GM12878 (cell line): ENCODE measurements at regions not wholly inside any gene's neighbourhood (a gene's known extent, or its start where the extent isn't known, plus 50 kb on each side); places are given as distances from the start of the nearest gene placed in this dataset.

Source experiments
- ATAC-seq: fragments of 200-7000 bp; cut with Tn5 transposase; 3 replicates; pipeline ENCODE4 v1.9.1; 2020; ENCODE audit warnings: mild to moderate bottlenecking, moderate library complexity
- BruUV-seq: library from RNA; stranded (reverse); fragments of 400-500 nt; replicated peaks from 2 replicates; lab custom pipeline; 2021; lab: Mats Ljungman, UMichigan
- CTCF ChIA-PET: fragments of 300-600 bp; sonication (Branson Sonifier 250); formaldehyde crosslinking; extraction: SDS; loops from one replicate; lab custom pipeline; 2021; ENCODE audit warnings: inconsistent platforms; lab: Yijun Ruan, JAX
- POLR2A ChIA-PET: fragments of 350-600 bp; formaldehyde crosslinking; extraction: SDS; loops from one replicate; lab custom pipeline; 2021; ENCODE audit warnings: inconsistent platforms; lab: Charles Lee
- RAD21 ChIA-PET: fragments of 300-600 bp; sonication (Branson Sonifier 250); formaldehyde crosslinking; loops from one replicate; lab custom pipeline; 2023; ENCODE audit warnings: antibody characterized with exemption; ENCODE audit not compliant: unreplicated experiment; lab: Charles Lee
- SMC1A ChIA-PET: fragments of 300-600 bp; sonication (Branson Sonifier 250); formaldehyde crosslinking; loops from one replicate; lab custom pipeline; 2023; ENCODE audit not compliant: unreplicated experiment, uncharacterized antibody; lab: Charles Lee
- DNase-seq: peaks from one replicate; pipeline ENCODE4 v3.0.0-alpha.2; 2011; ENCODE audit warnings: low read depth, low spot score
- FAIRE-seq: peaks from 3 replicates; lab custom pipeline; 2011; peaks lifted over from hg19 to GRCh38; lab: Jason Lieb, UNC
- H2AFZ ChIP-seq: 2 replicates; pipeline ENCODE4 v1.6.0; 2011; ENCODE audit warnings: low read depth, low read length, control low read depth; ENCODE audit not compliant: control insufficient read depth
- H3K27ac ChIP-seq: 2 replicates; pipeline ENCODE4 v1.5.1; 2011; ENCODE audit warnings: control low read depth; ENCODE audit not compliant: control insufficient read depth, insufficient read depth
- H3K27me3 ChIP-seq, 2 experiments: replicated peaks in 1 of 2; 2 replicates each; pipeline versions ENCODE4 v1.6.0 to v1.6.1; 2011; ENCODE audit warnings: low read length in 1 of 2; ENCODE audit not compliant: control insufficient read depth in 2 of 2, insufficient read depth in 2 of 2
- H3K36me3 ChIP-seq, 2 experiments: 2 replicates each; pipeline ENCODE4 v1.5.1; 2011; ENCODE audit warnings: low read length in 1 of 2; ENCODE audit not compliant: control insufficient read depth in 2 of 2, insufficient read depth in 2 of 2
- H3K4me1 ChIP-seq: 2 replicates; pipeline ENCODE4 v1.6.1; 2011; ENCODE audit warnings: mild to moderate bottlenecking, low read length, moderate library complexity, mixed read lengths; ENCODE audit not compliant: control insufficient read depth, insufficient read depth
- H3K4me2 ChIP-seq: 2 replicates; pipeline ENCODE4 v1.6.0; 2011; ENCODE audit warnings: control low read depth; ENCODE audit not compliant: control insufficient read depth, insufficient read depth
- H3K4me3 ChIP-seq: fragments of 200-600 bp; sonication (generic); 2 replicates; pipeline ENCODE4 v1.5.1; 2016
- H3K79me2 ChIP-seq: 2 replicates; pipeline ENCODE4 v1.6.0; 2011; ENCODE audit warnings: low read length; ENCODE audit not compliant: control insufficient read depth, insufficient read depth
- H3K9ac ChIP-seq: 2 replicates; pipeline ENCODE4 v1.8.0; 2011; ENCODE audit warnings: low read length, control low read depth, mixed read lengths; ENCODE audit not compliant: control insufficient read depth, insufficient read depth
- H3K9me3 ChIP-seq: replicated peaks from 3 replicates; pipeline ENCODE4 v1.5.1; 2011; ENCODE audit warnings: mild to moderate bottlenecking, low read length; ENCODE audit not compliant: control insufficient read depth, insufficient read depth
- H4K20me1 ChIP-seq: 2 replicates; pipeline ENCODE4 v1.6.0; 2011; ENCODE audit not compliant: control insufficient read depth, insufficient read depth
- ATF7 ChIP-seq: fragments of 450-650 bp; IDR thresholded peaks from 2 replicates; pipeline ENCODE4 v1.6.1; 2016; ENCODE audit warnings: low read depth, mild to moderate bottlenecking
- BACH1 ChIP-seq: fragments of 450-650 bp; IDR thresholded peaks from 2 replicates; pipeline ENCODE4 v1.6.1; 2017; ENCODE audit warnings: mild to moderate bottlenecking, borderline replicate concordance
- ESRRA ChIP-seq: IDR thresholded peaks from 2 replicates; pipeline ENCODE4 v1.6.1; 2012; ENCODE audit warnings: mild to moderate bottlenecking, low read length, improper control_type of control experiment
- ETV6 ChIP-seq, 2 experiments: fragments of 450-650 bp in 1 of 2; IDR thresholded peaks in 1 of 2; conservative IDR thresholded peaks in 1 of 2; 2 replicates each; pipeline ENCODE4 v1.6.1; 2014; ENCODE audit warnings: antibody characterized with exemption in 1 of 2, borderline replicate concordance in 1 of 2, low read depth in 1 of 2, mild to moderate bottlenecking in 1 of 2, moderate library complexity in 1 of 2
- HDGF ChIP-seq: fragments of 450-650 bp; IDR thresholded peaks from 2 replicates; pipeline ENCODE4 v1.6.1; 2016; ENCODE audit warnings: antibody characterized with exemption
- KDM1A ChIP-seq: fragments of 200-600 bp; sonication (generic); IDR thresholded peaks from 2 replicates; pipeline ENCODE4 v1.6.1; 2016; ENCODE audit warnings: borderline replicate concordance
- KLF5 ChIP-seq: fragments of 450-650 bp; IDR thresholded peaks from 2 replicates; pipeline ENCODE4 v1.6.1; 2014; ENCODE audit warnings: mild to moderate bottlenecking; ENCODE audit not compliant: partially characterized antibody
- NBN ChIP-seq: fragments of 450-650 bp; IDR thresholded peaks from 2 replicates; pipeline ENCODE4 v1.6.1; 2016
- NFXL1 ChIP-seq: fragments of 450-650 bp; IDR thresholded peaks from 2 replicates; pipeline ENCODE4 v1.6.1; 2017; ENCODE audit warnings: antibody characterized with exemption, mild to moderate bottlenecking, borderline replicate concordance
- NFYB ChIP-seq: IDR thresholded peaks from 2 replicates; pipeline ENCODE4 v1.6.1; 2011; ENCODE audit warnings: low read depth, mild to moderate bottlenecking, low read length, improper control_type of control experiment, moderate library complexity; ENCODE audit not compliant: insufficient read depth
- RB1 ChIP-seq: fragments of 450-650 bp; formaldehyde crosslinking; IDR thresholded peaks from 2 replicates; pipeline ENCODE4 v1.6.1; 2017; ENCODE audit warnings: mild to moderate bottlenecking, borderline replicate concordance
- SP1 ChIP-seq: IDR thresholded peaks from one replicate; pipeline ENCODE4 v1.6.1; 2011; ENCODE audit warnings: low read depth, low read length
- WGBS: methylation state at CpG from one replicate; pipeline ENCODE4 v1.1.6; 2016; ENCODE audit warnings: low lambda C conversion rate; ENCODE audit not compliant: insufficient replicate concordance, insufficient coverage; ENCODE audit errors: missing lambda C conversion rate; 5-methylcytosine and 5-hydroxymethylcytosine counted together
- in situ Hi-C: fragments of 300-500 bp; cut with MboI; formaldehyde crosslinking; loops from 9 replicates; pipeline ENCODE4 v1.14.3; 2018; ENCODE audit warnings: mixed read lengths
- intact Hi-C: fragments of 100-400 bp; cut with micrococcal nuclease; formaldehyde crosslinking; loops from one replicate; pipeline ENCODE4 v1.14.2; 2022; ENCODE audit not compliant: unreplicated experiment
- TF ChIP-seq, protein P1 (sequence below): fragments of 450-650 bp; IDR thresholded peaks from 2 replicates; pipeline ENCODE4 v1.6.1; 2018; ENCODE audit warnings: borderline replicate concordance, mild to moderate bottlenecking; ENCODE audit not compliant: partially characterized antibody
- TF ChIP-seq, protein P2 (sequence below): IDR thresholded peaks from 2 replicates; pipeline ENCODE4 v1.6.1; 2011; ENCODE audit warnings: borderline replicate concordance, low read depth, mild to moderate bottlenecking, moderate library complexity, low read length; ENCODE audit not compliant: insufficient read depth, poor library complexity, severe bottlenecking
- TF ChIP-seq, protein P3 (sequence below): fragments of 450-650 bp; formaldehyde crosslinking; IDR thresholded peaks from 2 replicates; pipeline ENCODE4 v1.4.0; 2022; ENCODE audit warnings: mild to moderate bottlenecking, moderate library complexity

DNA sequence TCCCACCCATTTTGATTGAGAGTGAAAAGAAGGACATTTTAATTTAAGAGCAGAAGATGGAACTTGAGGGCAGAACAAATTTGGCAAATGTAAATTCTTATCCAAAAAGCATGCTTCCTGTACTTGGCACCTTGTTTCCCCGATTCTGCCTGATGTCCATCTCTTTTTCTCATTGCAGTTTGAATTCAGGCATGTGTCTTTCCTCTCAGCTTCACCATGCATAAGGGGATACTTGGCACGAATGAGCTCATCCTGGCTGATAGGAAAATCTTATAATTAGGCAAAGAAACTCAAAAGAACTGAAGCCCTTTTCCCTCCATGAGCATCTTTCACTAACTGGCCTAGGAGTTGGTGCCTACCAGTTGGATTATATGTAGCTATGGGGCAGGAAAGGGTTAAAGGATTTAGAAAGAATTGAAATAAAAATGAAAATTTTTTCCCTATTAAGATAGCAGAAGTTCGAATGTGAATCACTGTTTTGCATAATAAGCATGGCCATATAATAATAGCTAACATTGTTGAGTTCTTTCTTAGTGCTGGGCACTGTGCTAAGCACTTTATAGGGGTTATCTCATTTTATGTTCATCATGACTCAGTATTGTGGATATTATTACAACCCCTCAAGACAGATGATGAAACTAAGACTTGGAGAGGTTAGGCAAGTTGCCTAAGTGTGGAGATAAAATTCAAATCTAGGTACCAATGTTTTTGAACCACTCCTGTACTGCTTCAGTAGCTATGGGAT is 386.6 kb downstream of the KCNRG start:
- intact Hi-C loops (no loop called here), in situ Hi-C loops (no loop called here)
- H4K20me1 ChIP-seq: no peaks in the 10 kb centered on the region
- H2AFZ ChIP-seq: no peak overlapping the region
- H3K27ac ChIP-seq: no peak overlapping the region
- ChIA-PET CTCF (no interaction called here), SMC1A (no interaction called here), POLR2A (no interaction called here), RAD21 (interaction anchor here (1.0 kb wide), 1 partner anchor 510 kb away, joined by 3 read pairs; no protein-coding TSS in a partner anchor)
- H3K9me3 ChIP-seq: no peaks in the 10 kb centered on the region; the same call in 2 of the 3 replicates
- H3K27me3 ChIP-seq: peaks cover 0 to 3% of the 10 kb centered on the region in 2 experiments; a peak in 1 of 4 replicates
- H3K36me3 ChIP-seq: no peaks in the 10 kb centered on the region
- no peaks in the 10 kb centered on the region for H3K4me1 ChIP-seq
- no TSS peak for BruUV-seq
- H3K4me3 ChIP-seq: no peak overlapping the region
- ATAC-seq (no peak), FAIRE-seq (no peak), DNase-seq (no peak)
- H3K79me2 ChIP-seq: no peaks in the 10 kb centered on the region
- WGBS: 2% methylated on average over 3 of the region's 3 CpGs
- no peak overlapping the region for H3K9ac ChIP-seq
- TF ChIP-seq SP1: no peak
- TF ChIP-seq, protein P1, sequence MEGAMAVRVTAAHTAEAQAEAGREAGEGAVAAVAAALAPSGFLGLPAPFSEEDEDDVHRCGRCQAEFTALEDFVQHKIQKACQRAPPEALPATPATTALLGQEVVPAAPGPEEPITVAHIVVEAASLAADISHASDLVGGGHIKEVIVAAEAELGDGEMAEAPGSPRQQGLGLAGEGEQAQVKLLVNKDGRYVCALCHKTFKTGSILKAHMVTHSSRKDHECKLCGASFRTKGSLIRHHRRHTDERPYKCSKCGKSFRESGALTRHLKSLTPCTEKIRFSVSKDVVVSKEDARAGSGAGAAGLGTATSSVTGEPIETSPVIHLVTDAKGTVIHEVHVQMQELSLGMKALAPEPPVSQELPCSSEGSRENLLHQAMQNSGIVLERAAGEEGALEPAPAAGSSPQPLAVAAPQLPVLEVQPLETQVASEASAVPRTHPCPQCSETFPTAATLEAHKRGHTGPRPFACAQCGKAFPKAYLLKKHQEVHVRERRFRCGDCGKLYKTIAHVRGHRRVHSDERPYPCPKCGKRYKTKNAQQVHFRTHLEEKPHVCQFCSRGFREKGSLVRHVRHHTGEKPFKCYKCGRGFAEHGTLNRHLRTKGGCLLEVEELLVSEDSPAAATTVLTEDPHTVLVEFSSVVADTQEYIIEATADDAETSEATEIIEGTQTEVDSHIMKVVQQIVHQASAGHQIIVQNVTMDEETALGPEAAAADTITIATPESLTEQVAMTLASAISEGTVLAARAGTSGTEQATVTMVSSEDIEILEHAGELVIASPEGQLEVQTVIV: no peak
- no peak for TF ChIP-seq BACH1
- TF ChIP-seq, protein P2, sequence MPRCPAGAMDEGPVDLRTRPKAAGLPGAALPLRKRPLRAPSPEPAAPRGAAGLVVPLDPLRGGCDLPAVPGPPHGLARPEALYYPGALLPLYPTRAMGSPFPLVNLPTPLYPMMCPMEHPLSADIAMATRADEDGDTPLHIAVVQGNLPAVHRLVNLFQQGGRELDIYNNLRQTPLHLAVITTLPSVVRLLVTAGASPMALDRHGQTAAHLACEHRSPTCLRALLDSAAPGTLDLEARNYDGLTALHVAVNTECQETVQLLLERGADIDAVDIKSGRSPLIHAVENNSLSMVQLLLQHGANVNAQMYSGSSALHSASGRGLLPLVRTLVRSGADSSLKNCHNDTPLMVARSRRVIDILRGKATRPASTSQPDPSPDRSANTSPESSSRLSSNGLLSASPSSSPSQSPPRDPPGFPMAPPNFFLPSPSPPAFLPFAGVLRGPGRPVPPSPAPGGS: no peak
- TF ChIP-seq, protein P3, sequence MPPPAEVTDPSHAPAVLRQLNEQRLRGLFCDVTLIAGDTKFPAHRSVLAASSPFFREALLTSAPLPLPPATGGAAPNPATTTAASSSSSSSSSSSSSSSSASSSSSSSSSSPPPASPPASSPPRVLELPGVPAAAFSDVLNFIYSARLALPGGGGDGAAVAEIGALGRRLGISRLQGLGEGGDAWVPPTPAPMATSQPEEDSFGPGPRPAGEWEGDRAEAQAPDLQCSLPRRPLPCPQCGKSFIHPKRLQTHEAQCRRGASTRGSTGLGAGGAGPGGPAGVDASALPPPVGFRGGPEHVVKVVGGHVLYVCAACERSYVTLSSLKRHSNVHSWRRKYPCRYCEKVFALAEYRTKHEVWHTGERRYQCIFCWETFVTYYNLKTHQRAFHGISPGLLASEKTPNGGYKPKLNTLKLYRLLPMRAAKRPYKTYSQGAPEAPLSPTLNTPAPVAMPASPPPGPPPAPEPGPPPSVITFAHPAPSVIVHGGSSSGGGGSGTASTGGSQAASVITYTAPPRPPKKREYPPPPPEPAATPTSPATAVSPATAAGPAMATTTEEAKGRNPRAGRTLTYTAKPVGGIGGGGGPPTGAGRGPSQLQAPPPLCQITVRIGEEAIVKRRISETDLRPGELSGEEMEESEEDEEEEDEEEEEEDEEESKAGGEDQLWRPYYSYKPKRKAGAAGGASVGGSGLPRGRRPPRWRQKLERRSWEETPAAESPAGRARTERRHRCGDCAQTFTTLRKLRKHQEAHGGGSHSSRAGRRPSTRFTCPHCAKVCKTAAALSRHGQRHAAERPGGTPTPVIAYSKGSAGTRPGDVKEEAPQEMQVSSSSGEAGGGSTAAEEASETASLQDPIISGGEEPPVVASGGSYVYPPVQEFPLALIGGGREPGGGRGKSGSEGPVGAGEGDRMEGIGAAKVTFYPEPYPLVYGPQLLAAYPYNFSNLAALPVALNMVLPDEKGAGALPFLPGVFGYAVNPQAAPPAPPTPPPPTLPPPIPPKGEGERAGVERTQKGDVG (CRISPR knock-in tag): no peak
- no peak for TF ChIP-seq KLF5
- no peak for TF ChIP-seq HDGF
- no peak for TF ChIP-seq KDM1A
- no peak for TF ChIP-seq NBN
- no peak for TF ChIP-seq RB1
- TF ChIP-seq ETV6 (conservative IDR thresholded peaks at IDR 0.05 in 1 of 2, IDR thresholded peaks at IDR 0.05 in 1 of 2; ENCODE audit: borderline replicate concordance in 1 of 2, low read depth in 1 of 2): no peak
- no peak for TF ChIP-seq NFXL1
- no peak for TF ChIP-seq NFYB
- no peak for TF ChIP-seq ESRRA
- TF ChIP-seq ATF7: no peak
- H3K4me2 ChIP-seq: no peak overlapping the region
